Ovary (tissue), 7 donors: ENCODE measurements at regions not wholly inside any gene's neighbourhood (a gene's known extent, or its start where the extent isn't known, plus 50 kb on each side); places are given as distances from the start of the nearest gene placed in this dataset.
"Not testable (repeated sequence)": the region's sequence is repeated elsewhere in the genome, so short reads cannot be mapped to it uniquely, and the experiment has no call there.

Experiments
- DNase-seq, 5 donors: peaks; one replicate each; pipeline ENCODE4 v3.0.0-alpha.2; 2019 to 2020
- H3K27ac ChIP-seq, 2 donors: fragments of 200-600 bp; one replicate each; pipeline versions ENCODE4 v1.5.1 to v1.8.0; 2019 to 2022
- H3K27me3 ChIP-seq: fragments of 200-600 bp; one replicate; pipeline ENCODE4 v1.8.0; 2022
- H3K36me3 ChIP-seq: fragments of 200-600 bp; sonication (generic); one replicate; pipeline ENCODE4 v1.5.1; 2019
- H3K4me1 ChIP-seq: one replicate; pipeline ENCODE4 v1.8.1; 2013; ENCODE audit warnings: mild to moderate bottlenecking, moderate library complexity; ENCODE audit not compliant: insufficient read depth
- H3K4me3 ChIP-seq: fragments of 200-600 bp; sonication (generic); one replicate; pipeline ENCODE4 v1.5.1; 2017
- H3K9me3 ChIP-seq, 2 donors: fragments of 200-600 bp in 1 of 2; sonication (generic) in 1 of 2; one replicate each; pipeline versions ENCODE4 v1.5.1 to v1.8.1; 2013 to 2019; ENCODE audit warnings: mild to moderate bottlenecking in 1 of 2, moderate library complexity in 1 of 2
- EP300 ChIP-seq: sonication (generic); formaldehyde crosslinking; IDR thresholded peaks from one replicate; pipeline ENCODE4 v1.6.1; 2017; ENCODE audit warnings: antibody characterized with exemption
- POLR2A ChIP-seq: fragments of 450-650 bp; IDR thresholded peaks from one replicate; pipeline ENCODE4 v1.6.1; 2017; ENCODE audit warnings: antibody characterized with exemption, mild to moderate bottlenecking, moderate library complexity
- WGBS, 3 donors: extraction: QIAGEN DNeasy Blood & Tissue Kit in 1 of 3; methylation state at CpG; one replicate each; pipeline versions ENCODE4 v1.1.5 to v1.1.7; 2013 to 2017; 5-methylcytosine and 5-hydroxymethylcytosine counted together
- intact Hi-C, 4 donors: fragments of 100-400 bp; cut with DNase I; formaldehyde crosslinking; loops; one replicate each; pipeline versions ENCODE4 v1.11.0 to v1.15.1; 2022 to 2023
- TF ChIP-seq, protein P1 (sequence below), 3 donors: fragments of 450-650 bp in 2 of 3; fragments of 200-600 bp in 1 of 3; IDR thresholded peaks; one replicate each; pipeline versions ENCODE4 v1.5.1 to v1.8.0; 2016 to 2022; ENCODE audit warnings: antibody characterized with exemption in 3 of 3, mild to moderate bottlenecking in 1 of 3
- donor health status: DM: no; HTN: no; CAD: no; lungs with moderate emphysema.
- donor health status: DM: no; HTN: no; CAD: no.
- donor health status: Bipolar disorder and iron deficiency.
- donor health status: DM: no; HTN: no; CAD: no.
- donor health status: DM: yes; HTN: yes; CAD: no.

DNA sequence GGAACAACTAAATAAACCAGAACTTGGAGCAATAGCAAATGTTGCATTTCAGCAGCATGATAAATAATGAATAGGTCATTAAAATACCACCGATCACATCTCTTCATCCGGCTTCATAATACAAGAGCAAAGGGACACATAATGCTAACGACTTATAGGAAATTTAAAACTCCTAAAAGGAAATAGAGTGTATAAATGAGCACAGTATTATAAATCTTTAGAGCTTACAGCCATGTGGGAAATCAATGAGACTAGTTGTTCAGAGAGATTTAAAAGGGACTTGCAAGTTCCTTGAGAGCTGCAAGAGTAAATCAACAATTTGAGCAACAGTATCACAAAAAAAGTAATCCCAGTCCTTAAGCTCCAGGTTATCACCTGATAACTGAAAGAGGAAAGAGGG, 677.0 kb downstream of the PLOD2 start:
- no peak overlapping the region for H3K27ac ChIP-seq
- 65 to 75% (median 75%) methylated on average over 3 of the region's 3 CpGs for WGBS, 3 donors
- H3K27me3 ChIP-seq = no peaks in the 10 kb centered on the region
- no peak for DNase-seq
- no peaks in the 10 kb centered on the region for H3K9me3 ChIP-seq
- no peaks in the 10 kb centered on the region for H3K4me1 ChIP-seq
- TF ChIP-seq POLR2A = no peak
- TF ChIP-seq, protein P1, sequence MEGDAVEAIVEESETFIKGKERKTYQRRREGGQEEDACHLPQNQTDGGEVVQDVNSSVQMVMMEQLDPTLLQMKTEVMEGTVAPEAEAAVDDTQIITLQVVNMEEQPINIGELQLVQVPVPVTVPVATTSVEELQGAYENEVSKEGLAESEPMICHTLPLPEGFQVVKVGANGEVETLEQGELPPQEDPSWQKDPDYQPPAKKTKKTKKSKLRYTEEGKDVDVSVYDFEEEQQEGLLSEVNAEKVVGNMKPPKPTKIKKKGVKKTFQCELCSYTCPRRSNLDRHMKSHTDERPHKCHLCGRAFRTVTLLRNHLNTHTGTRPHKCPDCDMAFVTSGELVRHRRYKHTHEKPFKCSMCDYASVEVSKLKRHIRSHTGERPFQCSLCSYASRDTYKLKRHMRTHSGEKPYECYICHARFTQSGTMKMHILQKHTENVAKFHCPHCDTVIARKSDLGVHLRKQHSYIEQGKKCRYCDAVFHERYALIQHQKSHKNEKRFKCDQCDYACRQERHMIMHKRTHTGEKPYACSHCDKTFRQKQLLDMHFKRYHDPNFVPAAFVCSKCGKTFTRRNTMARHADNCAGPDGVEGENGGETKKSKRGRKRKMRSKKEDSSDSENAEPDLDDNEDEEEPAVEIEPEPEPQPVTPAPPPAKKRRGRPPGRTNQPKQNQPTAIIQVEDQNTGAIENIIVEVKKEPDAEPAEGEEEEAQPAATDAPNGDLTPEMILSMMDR (IDR thresholded peaks at IDR 0.05) = no peak
- no peak for TF ChIP-seq EP300
- no peaks in the 10 kb centered on the region for H3K36me3 ChIP-seq
- intact Hi-C loops = no loop called here
- H3K4me3 ChIP-seq = no peak overlapping the region

GRCh38 chr3:145489011-145489410, 672.0 kb downstream of the PLOD2 start:
- no peaks in the 10 kb centered on the region for H3K9me3 ChIP-seq
- no peaks in the 10 kb centered on the region for H3K36me3 ChIP-seq
- H3K4me3 ChIP-seq = no peak overlapping the region
- DNase-seq = no peak
- H3K27ac ChIP-seq = no peak overlapping the region
- no peaks in the 10 kb centered on the region for H3K27me3 ChIP-seq
- H3K4me1 ChIP-seq = no peaks in the 10 kb centered on the region
- TF ChIP-seq EP300 (no peak), POLR2A (no peak)
- TF ChIP-seq, protein P1 (IDR thresholded peaks at IDR 0.05) = no peak
- intact Hi-C loops = no loop called here

DNA sequence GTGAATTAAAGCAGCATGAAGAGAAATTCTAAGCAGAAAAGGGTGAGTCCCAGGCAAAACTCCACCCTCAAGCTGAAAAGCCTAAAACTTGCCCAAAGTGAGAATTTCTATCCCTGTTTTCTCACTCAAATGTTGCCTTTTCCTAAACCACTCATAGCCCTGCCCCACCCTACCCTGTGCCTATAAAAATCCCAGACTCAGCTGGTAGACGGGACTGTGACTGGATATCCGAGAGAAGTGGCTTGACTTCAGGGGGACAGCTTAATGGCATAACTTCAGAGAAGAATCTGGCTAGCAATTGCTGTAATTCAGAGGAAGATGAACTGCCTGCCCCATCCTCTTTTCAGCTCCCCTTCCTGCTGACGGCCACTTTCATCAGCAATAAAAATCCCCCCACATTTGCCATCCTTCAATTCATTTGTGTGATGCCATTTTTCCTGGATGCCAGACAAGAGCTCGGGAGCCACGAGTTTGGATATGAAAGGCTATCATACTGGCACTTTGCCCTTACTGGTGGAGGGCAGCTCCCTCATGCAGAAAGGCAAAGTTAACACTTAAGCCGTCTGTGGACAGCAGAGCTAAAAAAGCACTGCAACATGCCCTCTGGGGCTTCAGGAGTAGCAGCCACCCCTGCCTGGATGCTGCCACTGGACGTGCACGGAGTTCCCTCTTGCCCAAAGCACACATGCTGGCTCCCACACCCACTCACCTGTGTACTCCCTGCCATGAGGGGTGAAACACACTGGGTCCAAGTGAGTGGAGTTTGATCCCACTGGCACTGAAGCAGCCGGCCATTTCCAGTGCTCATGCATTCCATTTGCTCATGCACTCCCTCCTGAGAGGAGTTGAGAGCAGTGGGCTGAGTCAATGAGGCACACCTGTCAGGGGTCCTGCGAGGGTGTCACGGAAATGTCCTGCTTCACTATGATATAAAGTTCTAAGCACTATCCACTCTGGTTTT, 670.6 kb downstream of the PLOD2 start:
- Histone ChIP-seq H3K27me3 (no peaks in the 10 kb centered on the region), H3K4me1 (no peaks in the 10 kb centered on the region), H3K36me3 (no peaks in the 10 kb centered on the region), H3K27ac (no peak overlapping the region), H3K9me3 (no peaks in the 10 kb centered on the region), H3K4me3 (no peak overlapping the region)
- intact Hi-C loops = no loop called here
- WGBS, 3 donors = 77 to 79% (median 77%) methylated on average over 11 of the region's 11 CpGs
- TF ChIP-seq, protein P1 (IDR thresholded peaks at IDR 0.05) = no peak
- TF ChIP-seq EP300 (no peak), POLR2A (no peak)
- DNase-seq = no peak

DNA sequence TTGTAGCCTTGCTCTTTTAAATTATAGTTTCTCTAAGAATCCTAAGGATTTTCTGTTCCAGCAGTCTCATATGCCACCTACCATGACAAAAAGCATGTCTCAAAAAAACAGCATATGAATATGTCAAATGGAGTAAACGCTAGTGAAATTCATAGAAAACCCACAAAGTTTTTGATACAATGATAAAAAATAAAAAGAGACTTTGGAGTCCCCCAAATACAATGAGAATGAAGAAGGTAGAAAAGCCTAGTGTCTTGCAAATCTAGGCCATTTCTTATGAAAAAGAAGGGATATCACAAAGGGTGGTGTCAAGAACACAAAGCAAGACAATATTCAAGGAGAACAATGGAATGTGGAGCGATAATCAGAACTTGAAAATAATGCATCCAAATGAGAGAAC, 668.5 kb downstream of the PLOD2 start:
- Histone ChIP-seq H3K27me3 (no peaks in the 10 kb centered on the region), H3K4me1 (no peaks in the 10 kb centered on the region), H3K4me3 (no peak overlapping the region), H3K36me3 (no peaks in the 10 kb centered on the region), H3K9me3 (no peaks in the 10 kb centered on the region), H3K27ac (no peak overlapping the region)
- no peak for TF ChIP-seq POLR2A
- TF ChIP-seq, protein P1 (IDR thresholded peaks at IDR 0.05) = no peak
- TF ChIP-seq EP300 = no peak
- intact Hi-C loops = no loop called here
- DNase-seq = no peak
- WGBS, 3 donors = 89 to 96% (median 92%) methylated on average over 2 of the region's 2 CpGs

GRCh38 chr3:145517416-145517815, 643.6 kb downstream of the PLOD2 start:
- H3K4me1 ChIP-seq, H3K9me3 ChIP-seq, H3K36me3 ChIP-seq, H3K27me3 ChIP-seq, H3K27ac ChIP-seq, H3K4me3 ChIP-seq, intact Hi-C loops, DNase-seq: not testable (repeated sequence)
- 95 to 98% (median 96%) methylated on average over 4 of the region's 4 CpGs for WGBS, 3 donors
